Tibial nerve (tissue), 4 donors: ENCODE measurements at regions not wholly inside any gene's neighbourhood (a gene's known extent, or its start where the extent isn't known, plus 50 kb on each side); places are given as distances from the start of the nearest gene placed in this dataset.

Source experiments
- EP300 ChIP-seq, 2 donors: sonication (generic); formaldehyde crosslinking; IDR thresholded peaks; one replicate each; pipeline ENCODE4 v1.6.1; 2017; ENCODE audit warnings: antibody characterized with exemption in 2 of 2, mild to moderate bottlenecking in 1 of 2
- POLR2A ChIP-seq, 2 donors: fragments of 450-650 bp; IDR thresholded peaks; one replicate each; pipeline ENCODE4 v1.6.1; 2017; ENCODE audit warnings: antibody characterized with exemption in 2 of 2, mild to moderate bottlenecking in 2 of 2, moderate library complexity in 2 of 2
- TF ChIP-seq, protein P1 (sequence below), 5 experiments: fragments of 200-600 bp in 3 of 5; fragments of 450-650 bp in 2 of 5; sonication (generic) in 3 of 5; IDR thresholded peaks; one replicate each; pipeline ENCODE4 v1.5.1; 2016 to 2019; ENCODE audit warnings: antibody characterized with exemption in 5 of 5, mild to moderate bottlenecking in 3 of 5, moderate library complexity in 2 of 5

DNA sequence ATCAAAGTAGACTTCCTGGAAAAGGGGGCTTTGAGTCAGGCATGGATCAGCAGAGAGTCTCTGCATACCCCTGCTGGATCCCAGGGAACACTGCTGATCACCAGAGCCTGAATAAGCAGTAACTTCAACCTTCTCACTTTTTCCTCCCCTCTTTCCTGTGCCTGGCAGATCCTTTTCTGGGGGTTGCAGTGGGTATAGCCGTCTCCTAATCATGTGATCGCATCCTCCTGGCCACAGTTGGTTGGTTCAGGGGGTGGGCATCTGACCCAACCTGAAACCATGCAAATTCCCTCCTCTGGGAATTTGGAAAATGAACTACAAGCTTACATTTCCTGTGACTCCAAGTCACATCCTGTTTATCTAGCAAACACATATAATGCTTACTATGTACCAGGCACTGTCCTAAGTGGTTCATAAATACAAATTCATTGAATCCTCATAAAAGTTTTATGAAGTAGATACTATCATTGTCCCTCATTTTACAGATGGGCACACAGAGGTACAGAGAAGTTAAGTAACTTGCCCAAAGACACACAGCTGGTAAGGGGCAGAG lies 120.3 kb downstream of the AXIN2 start:
- TF ChIP-seq, protein P1, sequence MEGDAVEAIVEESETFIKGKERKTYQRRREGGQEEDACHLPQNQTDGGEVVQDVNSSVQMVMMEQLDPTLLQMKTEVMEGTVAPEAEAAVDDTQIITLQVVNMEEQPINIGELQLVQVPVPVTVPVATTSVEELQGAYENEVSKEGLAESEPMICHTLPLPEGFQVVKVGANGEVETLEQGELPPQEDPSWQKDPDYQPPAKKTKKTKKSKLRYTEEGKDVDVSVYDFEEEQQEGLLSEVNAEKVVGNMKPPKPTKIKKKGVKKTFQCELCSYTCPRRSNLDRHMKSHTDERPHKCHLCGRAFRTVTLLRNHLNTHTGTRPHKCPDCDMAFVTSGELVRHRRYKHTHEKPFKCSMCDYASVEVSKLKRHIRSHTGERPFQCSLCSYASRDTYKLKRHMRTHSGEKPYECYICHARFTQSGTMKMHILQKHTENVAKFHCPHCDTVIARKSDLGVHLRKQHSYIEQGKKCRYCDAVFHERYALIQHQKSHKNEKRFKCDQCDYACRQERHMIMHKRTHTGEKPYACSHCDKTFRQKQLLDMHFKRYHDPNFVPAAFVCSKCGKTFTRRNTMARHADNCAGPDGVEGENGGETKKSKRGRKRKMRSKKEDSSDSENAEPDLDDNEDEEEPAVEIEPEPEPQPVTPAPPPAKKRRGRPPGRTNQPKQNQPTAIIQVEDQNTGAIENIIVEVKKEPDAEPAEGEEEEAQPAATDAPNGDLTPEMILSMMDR (IDR thresholded peaks at IDR 0.05) = no peak
- TF ChIP-seq POLR2A (IDR thresholded peaks at IDR 0.05) = no peak
- TF ChIP-seq EP300 (IDR thresholded peaks at IDR 0.05) = no peak
